ENCODE measurements at regions not wholly inside any gene's neighbourhood (a gene's known extent, or its start where the extent isn't known, plus 50 kb on each side); places are given as distances from the start of the nearest gene placed in this dataset.

DNA sequence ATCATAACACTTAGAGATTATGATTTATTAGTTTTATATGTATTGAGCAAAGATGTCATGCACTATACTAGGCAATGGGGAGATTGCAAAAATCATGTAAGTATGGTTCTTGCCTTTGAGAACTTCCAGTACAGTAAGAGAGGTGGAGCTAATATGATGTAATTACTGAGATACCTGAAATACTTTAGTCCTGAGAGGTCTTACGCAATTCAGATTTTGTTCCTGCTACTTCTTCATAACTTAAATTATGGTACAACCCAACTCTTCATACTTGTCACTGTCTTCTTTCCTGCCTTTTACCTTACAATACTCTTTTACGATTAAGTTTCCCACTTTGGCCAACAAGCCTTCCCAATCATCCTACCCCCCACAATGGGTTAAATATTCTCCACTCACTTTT is 564.2 kb upstream of the PITX2 start:
- H3K4me3 ChIP-seq, result no peak overlapping the region
- CTCF ChIA-PET, result no interaction called here
- 38% methylated on average over 2 of the region's 2 CpGs for WGBS (ENCODE audit: missing lambda C conversion rate)
- no peaks in the 10 kb centered on the region for H3K4me1 ChIP-seq
- no peak for DNase-seq (ENCODE audit: low read depth in 1 of 2, low spot score in 1 of 2)
- no peaks in the 10 kb centered on the region for H3K9me3 ChIP-seq
- FAIRE-seq, result no peak
- TF ChIP-seq RCOR1 (IDR thresholded peaks at IDR 0.05; ENCODE audit: low read depth, low read length), result no peak
- TF ChIP-seq NFE2L2 (conservative IDR thresholded peaks at IDR 0.05; ENCODE audit: low read length), result no peak
- TF ChIP-seq NPAS2 (CRISPR knock-in tag; IDR thresholded peaks at IDR 0.05; ENCODE audit: borderline replicate concordance), result no peak
- TF ChIP-seq, protein P1, sequence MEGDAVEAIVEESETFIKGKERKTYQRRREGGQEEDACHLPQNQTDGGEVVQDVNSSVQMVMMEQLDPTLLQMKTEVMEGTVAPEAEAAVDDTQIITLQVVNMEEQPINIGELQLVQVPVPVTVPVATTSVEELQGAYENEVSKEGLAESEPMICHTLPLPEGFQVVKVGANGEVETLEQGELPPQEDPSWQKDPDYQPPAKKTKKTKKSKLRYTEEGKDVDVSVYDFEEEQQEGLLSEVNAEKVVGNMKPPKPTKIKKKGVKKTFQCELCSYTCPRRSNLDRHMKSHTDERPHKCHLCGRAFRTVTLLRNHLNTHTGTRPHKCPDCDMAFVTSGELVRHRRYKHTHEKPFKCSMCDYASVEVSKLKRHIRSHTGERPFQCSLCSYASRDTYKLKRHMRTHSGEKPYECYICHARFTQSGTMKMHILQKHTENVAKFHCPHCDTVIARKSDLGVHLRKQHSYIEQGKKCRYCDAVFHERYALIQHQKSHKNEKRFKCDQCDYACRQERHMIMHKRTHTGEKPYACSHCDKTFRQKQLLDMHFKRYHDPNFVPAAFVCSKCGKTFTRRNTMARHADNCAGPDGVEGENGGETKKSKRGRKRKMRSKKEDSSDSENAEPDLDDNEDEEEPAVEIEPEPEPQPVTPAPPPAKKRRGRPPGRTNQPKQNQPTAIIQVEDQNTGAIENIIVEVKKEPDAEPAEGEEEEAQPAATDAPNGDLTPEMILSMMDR (IDR thresholded peaks at IDR 0.05), result no peak
- TF ChIP-seq, protein P2, sequence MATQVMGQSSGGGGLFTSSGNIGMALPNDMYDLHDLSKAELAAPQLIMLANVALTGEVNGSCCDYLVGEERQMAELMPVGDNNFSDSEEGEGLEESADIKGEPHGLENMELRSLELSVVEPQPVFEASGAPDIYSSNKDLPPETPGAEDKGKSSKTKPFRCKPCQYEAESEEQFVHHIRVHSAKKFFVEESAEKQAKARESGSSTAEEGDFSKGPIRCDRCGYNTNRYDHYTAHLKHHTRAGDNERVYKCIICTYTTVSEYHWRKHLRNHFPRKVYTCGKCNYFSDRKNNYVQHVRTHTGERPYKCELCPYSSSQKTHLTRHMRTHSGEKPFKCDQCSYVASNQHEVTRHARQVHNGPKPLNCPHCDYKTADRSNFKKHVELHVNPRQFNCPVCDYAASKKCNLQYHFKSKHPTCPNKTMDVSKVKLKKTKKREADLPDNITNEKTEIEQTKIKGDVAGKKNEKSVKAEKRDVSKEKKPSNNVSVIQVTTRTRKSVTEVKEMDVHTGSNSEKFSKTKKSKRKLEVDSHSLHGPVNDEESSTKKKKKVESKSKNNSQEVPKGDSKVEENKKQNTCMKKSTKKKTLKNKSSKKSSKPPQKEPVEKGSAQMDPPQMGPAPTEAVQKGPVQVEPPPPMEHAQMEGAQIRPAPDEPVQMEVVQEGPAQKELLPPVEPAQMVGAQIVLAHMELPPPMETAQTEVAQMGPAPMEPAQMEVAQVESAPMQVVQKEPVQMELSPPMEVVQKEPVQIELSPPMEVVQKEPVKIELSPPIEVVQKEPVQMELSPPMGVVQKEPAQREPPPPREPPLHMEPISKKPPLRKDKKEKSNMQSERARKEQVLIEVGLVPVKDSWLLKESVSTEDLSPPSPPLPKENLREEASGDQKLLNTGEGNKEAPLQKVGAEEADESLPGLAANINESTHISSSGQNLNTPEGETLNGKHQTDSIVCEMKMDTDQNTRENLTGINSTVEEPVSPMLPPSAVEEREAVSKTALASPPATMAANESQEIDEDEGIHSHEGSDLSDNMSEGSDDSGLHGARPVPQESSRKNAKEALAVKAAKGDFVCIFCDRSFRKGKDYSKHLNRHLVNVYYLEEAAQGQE (IDR thresholded peaks at IDR 0.05), result no peak
- TF ChIP-seq ZFP36 (IDR thresholded peaks at IDR 0.05; ENCODE audit: borderline replicate concordance, partially characterized antibody), result no peak
- TF ChIP-seq SREBF2 (IDR thresholded peaks at IDR 0.05), result no peak
- TF ChIP-seq HEYL (CRISPR knock-in tag; IDR thresholded peaks at IDR 0.05), result no peak
- TF ChIP-seq POLR2AphosphoS2 (conservative IDR thresholded peaks at IDR 0.05; ENCODE audit: low read length), result no peak
- TF ChIP-seq BHLHE40 (IDR thresholded peaks at IDR 0.05; ENCODE audit: low read depth, low read length), result no peak
- ATAC-seq, result no peak
- H3K4me2 ChIP-seq, result no peak overlapping the region
- no peak overlapping the region for H3K27ac ChIP-seq
- POLR2A ChIA-PET, result no interaction called here

DNA sequence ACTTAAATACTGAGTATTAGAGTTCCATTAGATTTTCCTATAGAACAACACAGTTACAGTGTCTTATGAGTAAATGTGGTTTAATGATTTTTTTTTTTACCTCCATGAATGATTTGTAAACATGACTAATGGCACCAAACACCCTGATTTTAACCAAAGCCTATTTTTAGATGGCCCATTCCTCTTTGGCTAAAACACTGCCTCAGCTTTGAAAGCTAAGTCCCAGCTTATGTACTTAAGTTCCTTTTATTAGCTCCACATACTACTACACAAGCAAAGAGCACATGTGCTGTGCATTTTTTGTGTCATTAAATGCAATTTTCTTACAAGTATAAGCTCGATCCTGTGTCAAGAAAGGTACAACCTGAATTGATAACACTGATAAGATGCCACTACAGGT is 575.6 kb upstream of the PITX2 start:
- POLR2A ChIA-PET, result no interaction called here
- ATAC-seq (no peak), DNase-seq (ENCODE audit: low read depth in 1 of 2, low spot score in 1 of 2) (no peak), FAIRE-seq (no peak)
- no peak overlapping the region for H3K27ac ChIP-seq
- 4% methylated on average over 1 of the region's 1 CpG for WGBS (ENCODE audit: missing lambda C conversion rate)
- CTCF ChIA-PET, result interaction anchor here (0.7 kb wide), 1 partner anchor 433 kb away, joined by 3 read pairs; no protein-coding TSS in a partner anchor
- no peak overlapping the region for H3K4me3 ChIP-seq
- TF ChIP-seq, protein P1 (IDR thresholded peaks at IDR 0.05), result no peak
- TF ChIP-seq ZFP36 (IDR thresholded peaks at IDR 0.05; ENCODE audit: borderline replicate concordance, partially characterized antibody), result no peak
- TF ChIP-seq, protein P2 (IDR thresholded peaks at IDR 0.05), result no peak
- TF ChIP-seq, protein P3, sequence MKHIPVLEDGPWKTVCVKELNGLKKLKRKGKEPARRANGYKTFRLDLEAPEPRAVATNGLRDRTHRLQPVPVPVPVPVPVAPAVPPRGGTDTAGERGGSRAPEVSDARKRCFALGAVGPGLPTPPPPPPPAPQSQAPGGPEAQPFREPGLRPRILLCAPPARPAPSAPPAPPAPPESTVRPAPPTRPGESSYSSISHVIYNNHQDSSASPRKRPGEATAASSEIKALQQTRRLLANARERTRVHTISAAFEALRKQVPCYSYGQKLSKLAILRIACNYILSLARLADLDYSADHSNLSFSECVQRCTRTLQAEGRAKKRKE (CRISPR knock-in tag; IDR thresholded peaks at IDR 0.05; ENCODE audit: low read depth), result no peak
- no peak for TF ChIP-seq KDM1A (IDR thresholded peaks at IDR 0.05; ENCODE audit: low read depth)
- TF ChIP-seq SREBF2 (IDR thresholded peaks at IDR 0.05), result no peak
- TF ChIP-seq HOXB5 (CRISPR knock-in tag; IDR thresholded peaks at IDR 0.05), result no peak
- no peak for TF ChIP-seq RARB (CRISPR knock-in tag; IDR thresholded peaks at IDR 0.05)
- TF ChIP-seq ZC3H11A (IDR thresholded peaks at IDR 0.05), result no peak
- no peak for TF ChIP-seq TP53 (CRISPR knock-in tag; IDR thresholded peaks at IDR 0.05)
- no peak overlapping the region for H3K4me2 ChIP-seq
- no peaks in the 10 kb centered on the region for H3K4me1 ChIP-seq
- no peaks in the 10 kb centered on the region for H3K9me3 ChIP-seq
